Stimulated activated naive CD4-positive, alpha-beta T cell treated with Interleukin-2 at 50 U/mL for 16 hours (primary cell): ENCODE measurements at regions not wholly inside any gene's neighbourhood (a gene's known extent, or its start where the extent isn't known, plus 50 kb on each side); places are given as distances from the start of the nearest gene placed in this dataset.
"Not testable (repeated sequence)": the region's sequence is repeated elsewhere in the genome, so short reads cannot be mapped to it uniquely, and the experiment has no call there.

Source experiments
- DNase-seq: peaks from one replicate; lab custom pipeline; 2025; lab: John Stamatoyannopoulos, UW

DNA sequence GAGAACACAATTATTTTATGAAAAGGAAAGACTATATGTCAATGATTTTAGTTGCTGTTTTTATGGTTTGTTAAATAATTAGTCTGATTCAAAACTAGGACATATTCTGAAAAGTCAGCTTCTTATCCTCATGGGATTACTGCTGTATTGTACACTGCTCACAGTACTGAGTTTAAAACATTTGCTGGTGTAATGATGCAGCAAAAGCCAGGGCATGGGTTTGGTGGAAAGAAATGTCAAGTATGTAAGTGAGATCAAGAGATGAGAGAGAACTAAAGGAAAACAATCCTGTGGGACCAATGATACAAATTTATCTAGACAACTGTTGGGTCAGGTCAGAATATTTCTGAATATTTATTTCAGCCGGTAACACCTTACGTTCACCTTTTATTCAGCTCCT is 210.1 kb upstream of the ARHGEF26 start:
- DNase-seq: no peak

DNA sequence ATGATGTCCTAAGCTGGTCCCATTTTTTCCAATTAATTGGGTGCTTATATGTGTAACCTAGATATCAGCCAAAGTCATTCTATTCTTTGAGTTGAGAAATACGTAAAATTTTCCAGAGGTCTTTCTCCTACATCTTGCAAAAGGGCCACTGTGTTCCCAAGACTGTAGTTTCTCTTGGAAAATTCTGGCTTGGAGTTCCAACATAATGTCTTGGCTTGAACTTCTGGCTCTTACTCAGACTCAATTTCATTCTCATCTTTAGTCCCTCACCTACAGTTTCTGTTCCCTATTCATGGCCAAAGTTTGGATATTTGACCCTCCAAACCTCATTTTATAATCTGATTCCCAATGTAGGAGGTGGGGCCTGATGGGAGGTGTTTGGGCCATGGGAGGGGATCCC is 201.4 kb upstream of the ARHGEF26 start:
- DNase-seq: no peak

DNA sequence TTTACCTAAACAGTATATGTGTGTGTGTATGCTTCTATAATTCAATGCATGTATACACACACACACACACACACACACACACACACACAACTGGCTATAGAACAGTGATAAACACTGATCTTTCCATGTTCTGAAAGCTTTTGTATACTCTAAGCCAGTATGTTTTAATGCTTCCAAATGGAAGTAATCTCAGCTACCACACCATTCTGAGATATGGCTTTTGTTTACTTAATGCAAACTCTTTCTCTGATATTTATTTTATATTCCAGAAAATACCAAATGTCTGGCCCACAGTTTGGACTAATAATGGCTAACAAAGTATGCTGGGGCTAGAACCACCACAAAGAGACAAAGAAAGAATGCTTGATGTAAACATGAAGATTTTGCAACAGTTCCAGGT is 199.4 kb upstream of the ARHGEF26 start:
- no peak for DNase-seq

DNA sequence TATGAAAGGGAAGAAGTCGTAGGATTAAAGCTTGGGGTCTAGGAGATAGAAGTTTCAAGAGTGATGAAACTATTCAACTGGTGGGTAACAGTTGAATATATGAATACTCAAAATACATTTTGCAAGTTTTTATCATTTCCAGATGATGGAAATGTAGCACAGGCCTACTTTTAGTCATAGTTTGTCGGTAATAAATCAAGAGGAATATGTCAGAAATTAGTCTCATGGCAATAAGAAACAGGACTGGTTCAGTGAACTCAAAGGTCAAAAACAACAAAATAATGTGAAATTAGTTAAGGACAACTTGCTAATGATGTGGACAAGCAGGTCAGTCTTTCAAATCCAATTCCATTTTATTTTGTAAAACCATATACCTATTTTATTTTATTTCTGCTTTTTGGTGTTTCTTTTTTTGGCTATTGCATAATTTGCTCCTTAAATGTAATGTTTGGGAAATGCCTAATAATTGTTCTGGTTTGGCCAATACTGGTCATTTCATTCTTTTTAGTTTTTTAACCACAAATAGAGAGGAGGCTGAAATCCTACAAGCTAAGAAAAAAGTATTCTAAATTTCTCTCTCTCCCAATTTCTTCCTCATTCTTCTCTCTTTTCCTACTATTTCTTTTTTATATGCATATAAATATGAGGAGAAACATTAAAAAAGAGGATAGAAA is 195.2 kb upstream of the ARHGEF26 start:
- no peak for DNase-seq

DNA sequence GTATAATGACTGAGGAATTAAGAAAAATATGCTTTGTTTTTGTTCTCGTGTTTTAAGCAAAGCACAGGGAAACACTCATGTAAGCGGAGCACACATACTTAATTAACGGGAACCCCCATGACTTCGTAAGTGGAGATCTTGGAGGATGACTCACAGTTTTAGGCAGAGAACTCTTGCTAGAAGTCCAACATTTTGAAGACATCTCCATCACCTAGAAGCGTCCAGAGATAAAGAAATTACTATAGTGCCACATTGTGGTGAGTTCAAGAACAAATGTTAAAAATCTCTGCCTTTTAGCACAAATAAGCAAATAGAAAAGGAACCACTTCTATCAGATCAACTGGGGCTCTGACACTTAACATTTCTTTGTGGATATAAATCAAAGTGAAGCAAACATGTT is 194.1 kb upstream of the ARHGEF26 start:
- no peak for DNase-seq

DNA sequence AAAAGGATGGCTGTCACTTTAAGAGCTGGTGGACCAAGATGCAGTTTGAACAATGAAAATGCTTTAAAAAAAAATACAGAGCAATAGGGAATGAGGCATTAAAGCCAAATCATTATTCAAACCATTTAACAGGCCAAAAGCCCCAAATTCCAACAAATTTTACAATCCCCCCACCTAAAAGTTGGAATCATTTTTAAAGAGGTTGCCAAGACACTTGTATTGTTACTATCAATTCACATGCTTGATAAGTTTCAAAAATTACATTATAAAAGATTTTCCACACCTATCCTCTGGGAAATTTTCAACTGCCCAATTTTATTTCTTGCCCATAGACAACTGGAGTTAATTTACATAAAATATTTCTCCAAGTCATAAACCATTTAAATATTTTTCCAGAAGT is 192.3 kb upstream of the ARHGEF26 start:
- no peak for DNase-seq

DNA sequence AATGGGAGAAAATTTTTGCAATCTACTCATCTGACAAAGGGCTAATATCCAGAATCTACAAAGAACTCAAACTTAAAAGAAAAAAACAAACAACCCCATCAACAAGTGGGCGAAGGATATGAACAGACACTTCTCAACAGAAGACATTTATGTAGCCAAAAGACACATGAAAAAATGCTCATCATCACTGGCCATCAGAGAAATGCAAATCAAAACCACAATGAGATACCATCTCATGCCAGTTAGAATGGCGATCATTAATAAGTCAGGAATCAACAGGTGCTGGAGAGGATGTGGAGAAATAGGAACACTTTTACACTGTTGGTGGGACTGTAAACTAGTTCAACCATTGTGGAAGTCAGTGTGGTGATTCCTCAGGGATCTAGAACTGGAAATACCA is 187.7 kb upstream of the ARHGEF26 start:
- DNase-seq: not testable (repeated sequence)

DNA sequence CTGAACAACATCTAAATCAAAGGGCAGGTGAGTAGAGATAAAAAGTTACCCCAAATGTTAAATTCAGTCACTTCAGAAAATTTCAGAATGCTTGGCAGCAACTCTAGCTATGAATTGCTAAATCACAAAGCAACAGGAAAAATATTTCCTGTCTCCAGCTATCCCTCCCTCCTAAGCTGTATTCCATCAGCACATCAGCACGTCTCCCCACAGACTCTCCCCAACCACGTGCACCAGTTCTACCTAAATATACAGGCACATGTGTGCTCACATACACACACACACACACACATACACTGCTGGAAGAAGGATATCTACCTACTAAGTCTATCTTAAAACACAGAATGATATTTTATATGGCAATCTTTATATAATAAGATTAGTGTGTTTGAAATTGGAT is 177.1 kb upstream of the ARHGEF26 start:
- no peak for DNase-seq

DNA sequence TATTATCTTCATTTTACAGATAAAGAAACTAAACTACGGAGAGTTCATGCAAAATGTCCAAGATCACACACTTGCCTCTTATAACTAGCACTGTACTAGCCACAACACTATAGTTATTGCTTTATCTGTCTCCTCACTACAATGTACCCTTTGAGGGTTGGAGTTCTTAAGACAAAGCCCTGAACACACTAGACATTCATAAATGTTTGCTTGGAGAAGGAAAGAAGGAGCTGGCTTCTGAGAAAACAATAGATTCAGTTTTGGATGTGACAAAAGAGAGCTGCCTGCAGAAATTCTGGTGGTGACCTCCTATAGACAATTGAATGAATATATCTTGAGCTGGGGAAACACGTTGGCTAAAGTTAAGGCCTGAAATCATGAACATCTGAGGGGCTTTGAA is 169.9 kb upstream of the ARHGEF26 start:
- no peak for DNase-seq

DNA sequence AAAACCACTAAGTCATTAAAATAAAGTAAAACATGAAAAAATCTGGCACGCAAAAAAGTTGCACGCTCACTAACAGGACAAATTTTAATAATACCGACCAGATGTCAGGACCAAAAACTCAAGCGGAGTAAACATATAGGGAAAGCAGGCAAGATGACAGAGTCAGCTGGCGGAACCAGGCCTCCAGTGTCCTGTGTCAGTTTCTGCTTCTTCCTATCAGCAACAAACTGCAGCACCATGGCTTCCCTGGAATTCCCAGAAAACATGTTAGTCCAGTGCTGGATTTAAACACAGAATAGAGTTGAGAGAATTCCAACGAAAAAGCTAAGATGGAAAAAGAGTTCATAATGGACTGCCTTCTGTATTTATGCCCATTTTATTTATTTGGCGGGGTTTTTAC is 169.1 kb upstream of the ARHGEF26 start:
- no peak for DNase-seq

DNA sequence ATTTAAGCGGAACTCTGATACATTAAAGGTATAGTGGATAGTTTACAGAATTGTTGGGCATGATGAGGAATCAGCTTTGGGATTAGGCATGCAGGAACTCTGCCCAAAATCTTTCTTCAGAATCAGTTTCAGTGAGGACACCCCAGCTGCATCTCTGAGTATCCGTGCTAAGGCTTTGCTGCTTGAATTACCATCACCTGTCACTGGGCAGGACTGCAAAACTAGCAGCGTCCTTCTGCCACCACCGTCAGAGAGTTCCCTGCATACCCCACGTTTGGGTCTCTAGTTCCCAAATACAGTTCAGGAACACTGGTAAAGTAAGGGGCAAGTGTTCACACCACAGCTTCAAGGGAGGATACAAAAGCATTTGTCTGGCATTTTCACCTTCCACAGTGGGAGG is 164.6 kb upstream of the ARHGEF26 start:
- no peak for DNase-seq

DNA sequence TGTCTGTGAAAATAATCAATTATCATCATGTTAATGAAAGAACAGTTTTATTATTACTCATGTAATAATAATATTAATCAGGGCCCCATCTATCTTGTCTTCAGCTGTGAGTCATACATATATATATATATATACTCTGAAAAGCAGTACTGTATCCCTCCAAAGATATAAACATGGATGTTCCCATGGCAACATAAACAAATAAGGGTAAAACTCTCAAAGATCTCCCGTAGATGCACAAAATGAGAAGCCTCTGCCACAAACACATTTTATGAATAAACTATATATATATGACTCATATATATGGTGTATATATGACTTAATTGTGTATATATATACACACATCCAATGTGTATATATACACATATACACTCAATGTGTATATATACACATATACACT is 163.8 kb upstream of the ARHGEF26 start:
- no peak for DNase-seq

DNA sequence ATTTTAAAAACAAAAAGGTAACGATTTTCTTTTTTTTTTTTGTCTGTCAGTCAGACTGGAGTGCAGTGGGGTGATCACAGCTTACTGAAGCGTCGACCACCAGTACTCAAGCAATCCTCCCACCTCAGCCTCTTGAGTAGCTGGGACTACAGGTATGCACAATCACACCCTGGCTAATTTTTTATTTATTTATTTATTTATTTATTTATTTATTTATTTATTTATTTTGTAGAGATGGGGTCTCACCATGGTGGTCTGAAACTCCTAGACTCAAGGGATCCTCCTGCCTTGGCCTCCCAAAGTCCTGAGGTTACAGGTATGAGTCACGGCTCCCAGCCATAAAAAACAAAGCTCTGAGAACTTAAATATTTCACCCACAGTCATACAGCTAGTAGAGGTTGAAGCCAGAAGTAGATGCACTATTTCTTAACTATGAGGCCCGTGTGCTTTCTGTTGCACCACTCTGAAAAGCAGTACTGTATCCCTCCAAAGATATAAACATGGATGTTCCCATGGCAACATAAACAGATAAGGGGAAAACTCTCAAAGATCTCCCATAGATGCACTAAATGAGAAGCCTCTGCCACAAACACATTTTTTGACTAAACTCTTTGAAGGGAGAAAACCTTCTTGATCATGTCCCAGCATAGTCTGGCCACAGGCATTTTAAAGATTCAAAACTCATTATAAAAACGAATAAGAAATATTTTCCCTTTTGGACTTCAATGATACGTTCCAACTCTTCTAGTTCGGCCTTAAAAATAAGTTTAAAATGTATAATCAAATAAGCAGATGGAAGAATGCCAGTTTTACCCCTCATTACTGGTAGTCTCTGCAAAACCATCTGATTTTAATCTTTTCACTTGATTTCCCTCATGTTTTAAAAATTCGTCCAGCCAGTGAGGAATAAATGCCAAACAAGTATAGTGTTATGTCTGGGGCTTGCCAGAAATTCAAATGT is 162.3 kb upstream of the ARHGEF26 start:
- no peak for DNase-seq

DNA sequence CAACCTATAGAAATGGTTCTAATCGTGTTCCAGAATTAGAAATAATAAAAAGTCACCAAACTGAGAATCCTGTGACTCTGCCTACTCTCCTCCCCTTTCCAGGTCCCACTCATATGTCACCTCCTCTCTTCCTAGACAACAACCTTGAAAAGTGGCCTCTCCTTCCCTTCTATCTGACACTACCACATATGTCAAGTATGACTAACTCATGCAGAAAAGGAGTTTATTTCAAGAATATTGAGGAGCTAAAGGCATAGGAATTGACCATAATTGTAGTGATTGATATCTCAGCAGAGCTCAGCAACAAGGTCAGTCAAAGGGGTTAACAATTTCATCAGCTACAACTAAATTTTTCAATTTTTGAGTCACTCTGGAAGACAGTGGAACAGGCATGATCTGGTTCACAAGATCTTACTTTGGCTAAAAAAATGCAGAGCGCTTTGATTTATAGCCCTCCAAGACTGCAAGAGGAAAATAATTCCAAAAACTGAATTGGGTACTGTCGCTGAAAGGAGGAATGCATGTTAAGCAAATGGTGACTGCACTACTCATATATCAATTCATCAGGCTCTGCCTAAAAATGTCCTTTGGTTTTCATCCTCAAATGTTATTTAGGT is 160.6 kb upstream of the ARHGEF26 start:
- no peak for DNase-seq

DNA sequence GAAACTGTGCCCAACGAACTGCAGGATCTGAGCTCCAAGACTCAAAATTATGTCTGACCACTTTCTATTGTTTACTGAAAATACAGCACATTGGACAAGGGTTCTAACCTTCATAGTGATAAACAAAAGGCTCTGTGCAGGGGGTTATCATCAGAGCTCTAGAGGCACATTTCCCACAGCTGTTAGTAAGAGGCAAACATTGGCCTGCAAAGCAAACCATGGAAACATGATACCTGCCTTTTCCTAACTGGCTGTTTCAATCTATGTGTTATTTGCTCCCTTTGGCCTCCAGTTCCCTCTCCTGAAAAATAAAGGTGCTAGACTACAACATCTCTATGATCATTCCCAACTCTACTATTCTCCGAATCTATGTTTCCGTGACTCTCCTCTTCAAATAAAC is 159.7 kb upstream of the ARHGEF26 start:
- no peak for DNase-seq

DNA sequence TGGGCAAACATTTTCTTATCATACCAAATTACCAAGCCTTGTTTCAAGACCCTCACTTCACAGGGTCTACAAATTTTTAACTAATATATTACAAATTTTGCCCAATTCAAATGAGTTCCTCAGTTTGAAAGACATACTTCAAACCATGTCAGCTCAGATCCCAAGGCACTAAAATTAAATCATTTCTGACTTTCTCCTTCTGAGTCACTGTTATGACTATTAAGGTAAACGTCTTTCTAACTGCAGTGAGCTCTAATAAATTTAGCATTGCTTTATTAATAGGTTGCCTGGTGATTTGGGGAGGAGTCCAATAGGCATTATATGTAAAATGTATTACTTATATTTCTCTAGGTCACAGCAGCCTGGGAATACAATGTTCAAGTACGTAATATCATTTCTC is 158.2 kb upstream of the ARHGEF26 start:
- DNase-seq: no peak

DNA sequence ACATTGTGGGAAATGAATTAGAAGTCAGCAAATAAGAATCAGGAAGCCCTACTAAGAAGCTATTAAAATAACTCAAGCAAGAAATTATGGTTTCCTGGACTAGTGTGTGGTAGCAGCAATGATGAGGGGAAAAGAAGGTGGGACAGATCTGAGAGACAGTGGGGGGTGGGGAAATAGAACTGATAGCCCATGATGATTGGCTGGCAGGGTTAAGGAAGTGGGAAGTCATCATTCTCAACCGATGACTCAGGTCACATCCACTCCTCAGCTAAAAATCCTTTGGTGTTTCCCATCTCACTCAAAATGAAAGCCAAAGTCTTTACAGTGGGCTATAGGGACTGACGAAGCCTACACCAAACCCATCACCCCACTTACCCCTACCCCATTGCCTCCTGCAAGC is 153.9 kb upstream of the ARHGEF26 start:
- DNase-seq: no peak

DNA sequence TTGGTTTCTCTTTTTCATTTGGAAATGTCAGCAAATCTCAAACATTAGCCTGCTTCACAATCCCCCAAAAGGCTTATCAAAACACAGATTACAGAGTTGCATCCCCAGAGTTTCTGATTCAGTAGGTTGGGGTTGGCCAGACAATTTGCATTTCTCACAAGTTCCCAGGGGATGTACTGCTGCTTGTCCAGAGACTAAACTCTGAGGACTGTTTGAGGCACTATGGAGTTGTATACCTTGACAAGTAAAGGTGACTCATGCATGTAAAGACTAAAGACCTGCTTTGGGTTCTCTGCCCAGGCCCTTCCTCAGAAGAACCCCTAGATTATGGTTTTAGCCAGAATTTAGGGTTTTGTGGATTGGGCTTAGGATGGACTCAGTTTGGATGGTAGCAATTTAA is 151.1 kb upstream of the ARHGEF26 start:
- no peak for DNase-seq

DNA sequence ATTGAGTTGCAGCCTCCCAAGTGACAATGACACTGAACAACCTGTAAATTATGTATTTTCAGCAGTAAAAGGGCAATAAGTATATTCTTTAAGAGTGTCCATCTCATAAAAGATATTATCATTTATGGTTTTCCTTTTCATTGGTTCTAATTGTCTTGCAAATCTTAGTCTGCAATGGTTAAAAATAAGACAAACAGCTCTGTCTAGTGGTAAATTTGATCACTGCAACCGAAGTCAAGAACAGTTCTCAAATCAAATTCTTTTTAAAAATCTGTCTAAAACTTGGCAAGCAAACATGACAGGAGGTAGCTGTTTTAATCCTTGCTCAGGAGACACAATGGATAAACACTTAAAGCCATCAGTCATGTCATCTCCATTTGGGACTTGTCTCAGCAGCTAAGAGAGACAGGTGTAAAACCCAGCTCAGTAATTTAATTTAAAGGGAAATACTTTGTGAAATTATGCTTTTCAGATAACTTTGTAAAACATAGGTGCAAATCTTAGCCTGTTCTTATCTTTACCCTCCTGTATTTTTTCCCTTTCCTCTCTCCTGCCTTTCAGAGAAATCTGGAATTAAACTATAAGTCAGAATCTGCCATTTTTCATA is 150.3 kb upstream of the ARHGEF26 start:
- no peak for DNase-seq

DNA sequence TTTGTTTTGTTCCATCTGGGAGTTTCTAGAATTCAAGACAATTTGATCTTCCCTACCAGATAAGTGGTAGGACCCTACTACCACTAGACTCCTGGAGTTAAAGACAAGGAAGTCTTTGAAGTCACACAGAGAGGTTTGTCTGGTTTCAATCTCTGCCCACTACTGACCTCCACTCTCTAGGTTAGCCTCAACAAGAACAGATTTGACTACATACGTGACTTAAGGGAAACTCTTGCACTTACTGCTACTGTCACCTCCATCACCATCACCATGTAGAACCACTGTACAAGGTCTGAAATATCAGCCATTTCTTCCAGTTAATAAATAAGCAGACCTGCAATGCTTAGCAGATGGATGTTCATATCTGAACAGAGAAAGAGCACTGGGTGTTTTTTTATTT is 148.3 kb upstream of the ARHGEF26 start:
- DNase-seq: no peak

DNA sequence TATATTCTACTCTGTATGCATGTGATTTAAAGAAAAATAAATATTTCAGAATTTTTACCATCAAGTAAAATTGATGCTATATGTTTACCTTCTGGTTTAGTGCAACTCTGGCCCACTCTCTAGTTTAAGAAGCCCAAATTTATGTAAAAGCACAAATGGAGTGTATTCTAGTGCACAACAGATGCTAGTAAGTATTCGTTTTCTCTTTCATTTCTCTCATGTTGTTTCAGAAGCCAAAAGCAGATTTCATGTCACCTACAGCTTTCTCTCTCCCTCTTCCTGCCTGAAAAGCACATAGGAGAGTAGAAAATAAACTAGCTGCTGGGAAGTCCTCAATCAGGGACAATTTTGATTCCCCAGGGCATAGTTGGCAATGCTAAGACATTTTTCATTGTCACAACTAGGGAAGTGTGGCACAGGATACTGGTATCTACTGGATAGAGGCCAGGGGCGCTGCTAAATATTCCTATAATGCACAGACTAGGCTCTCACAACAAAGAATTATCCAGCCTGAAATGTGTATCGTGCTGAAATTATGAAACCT is 147.4 kb upstream of the ARHGEF26 start:
- DNase-seq: no peak

DNA sequence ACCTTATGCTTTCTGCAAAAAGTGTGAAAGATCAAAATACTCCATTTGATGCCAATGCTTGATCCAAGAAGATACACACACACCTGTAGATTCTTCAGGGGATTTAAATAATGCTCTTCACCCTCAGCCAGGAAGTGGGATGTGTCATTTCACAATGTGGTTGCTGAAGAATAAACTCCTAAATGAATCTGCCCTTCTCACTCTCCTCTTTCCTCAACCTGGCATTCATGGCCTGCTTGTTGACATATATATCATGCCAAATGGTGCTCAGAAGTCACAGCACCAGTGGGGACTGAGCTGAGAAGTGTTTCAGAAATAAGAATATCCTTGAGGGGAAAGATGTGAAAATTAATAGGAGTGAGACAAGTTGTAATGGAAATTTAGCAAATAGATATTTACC is 146.6 kb upstream of the ARHGEF26 start:
- DNase-seq: no peak
